SK-N-MC (cell line): ENCODE measurements at regions not wholly inside any gene's neighbourhood (a gene's known extent, or its start where the extent isn't known, plus 50 kb on each side); places are given as distances from the start of the nearest gene placed in this dataset.

ENCODE experiments used
- EZH2 ChIP-seq: fragments of 200-600 bp; sonication (generic); IDR thresholded peaks from one replicate; pipeline ENCODE4 v1.6.1; 2017; ENCODE audit warnings: antibody characterized with exemption
- FOXP2 ChIP-seq: optimal IDR thresholded peaks from 2 replicates; pipeline ENCODE3; 2011; ENCODE audit warnings: mild to moderate bottlenecking, moderate library complexity; ENCODE audit not compliant: insufficient read depth; ENCODE audit errors: extremely low read length, control extremely low read depth
- POLR2AphosphoS5 ChIP-seq: IDR thresholded peaks from 2 replicates; pipeline ENCODE4 v1.6.1; 2012; ENCODE audit warnings: mild to moderate bottlenecking, low read depth, low read length, borderline replicate concordance

DNA sequence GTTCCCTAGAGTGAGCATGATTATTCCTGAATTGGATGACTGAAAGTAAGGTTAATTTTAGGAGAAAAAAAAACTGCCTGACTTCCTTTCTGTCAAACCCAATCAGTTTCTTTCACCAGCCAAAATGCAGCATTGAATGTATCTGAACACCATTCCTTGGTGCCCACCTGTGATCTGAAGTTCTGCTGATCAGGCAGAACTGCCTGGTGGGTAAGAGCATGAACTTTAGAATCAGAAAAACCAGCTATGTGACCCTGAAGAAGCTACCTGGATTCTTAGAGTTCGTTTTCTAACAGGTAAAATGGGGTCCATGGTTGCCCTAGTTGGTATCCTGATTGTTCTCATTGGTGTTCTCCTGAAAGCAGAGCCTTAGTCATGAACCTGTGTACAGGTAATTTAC lies 506.9 kb downstream of the MED13L start:
- no peak for TF ChIP-seq EZH2
- no peak for TF ChIP-seq POLR2AphosphoS5
- TF ChIP-seq FOXP2, result no peak
